HL-60 (cell line): ENCODE measurements at regions not wholly inside any gene's neighbourhood (a gene's known extent, or its start where the extent isn't known, plus 50 kb on each side); places are given as distances from the start of the nearest gene placed in this dataset.

Experiments
- DNase-seq, 2 experiments: peaks; one replicate each; pipeline ENCODE4 v3.0.0-alpha.2; 2010 to 2020; ENCODE audit warnings: low read depth in 1 of 2, low spot score in 1 of 2
- H3K27ac ChIP-seq: fragments of 250-450 bp; sonication (Bioruptor Pico); replicated peaks from 2 replicates; pipeline ENCODE4 v1.5.1; 2020; ENCODE audit warnings: mild to moderate bottlenecking, moderate library complexity
- H3K27me3 ChIP-seq: fragments of 250-450 bp; sonication (Bioruptor Pico); 2 replicates; pipeline ENCODE4 v1.5.1; 2021; ENCODE audit warnings: mild to moderate bottlenecking, moderate library complexity; ENCODE audit not compliant: insufficient read depth, poor library complexity, severe bottlenecking
- H3K4me3 ChIP-seq: replicated peaks from 2 replicates; pipeline ENCODE4 v1.5.1; 2011; ENCODE audit warnings: mild to moderate bottlenecking, control low read depth, low read length; ENCODE audit not compliant: insufficient read depth
- CTCF ChIP-seq: IDR thresholded peaks from one replicate; pipeline ENCODE4 v1.5.1; 2011; ENCODE audit warnings: low read length, control low read depth, inconsistent platforms; ENCODE audit not compliant: insufficient read depth
- GABPA ChIP-seq: IDR thresholded peaks from 2 replicates; pipeline ENCODE4 v1.6.1; 2012; ENCODE audit warnings: low read depth
- POLR2AphosphoS5 ChIP-seq: IDR thresholded peaks from 2 replicates; pipeline ENCODE4 v1.6.1; 2012; ENCODE audit warnings: low read depth
- SPI1 ChIP-seq: IDR thresholded peaks from 2 replicates; pipeline ENCODE4 v1.6.1; 2012; ENCODE audit warnings: low read depth, mild to moderate bottlenecking, borderline replicate concordance
- TF ChIP-seq, protein P1 (sequence below): IDR thresholded peaks from 2 replicates; pipeline ENCODE4 v1.6.1; 2012; ENCODE audit warnings: low read depth; ENCODE audit not compliant: insufficient replicate concordance

GRCh38 chr2:217177720-217178119 is 317.9 kb upstream of the TNP1 start:
- TF ChIP-seq CTCF (no peak), GABPA (no peak), POLR2AphosphoS5 (no peak), SPI1 (no peak)
- TF ChIP-seq, protein P1, sequence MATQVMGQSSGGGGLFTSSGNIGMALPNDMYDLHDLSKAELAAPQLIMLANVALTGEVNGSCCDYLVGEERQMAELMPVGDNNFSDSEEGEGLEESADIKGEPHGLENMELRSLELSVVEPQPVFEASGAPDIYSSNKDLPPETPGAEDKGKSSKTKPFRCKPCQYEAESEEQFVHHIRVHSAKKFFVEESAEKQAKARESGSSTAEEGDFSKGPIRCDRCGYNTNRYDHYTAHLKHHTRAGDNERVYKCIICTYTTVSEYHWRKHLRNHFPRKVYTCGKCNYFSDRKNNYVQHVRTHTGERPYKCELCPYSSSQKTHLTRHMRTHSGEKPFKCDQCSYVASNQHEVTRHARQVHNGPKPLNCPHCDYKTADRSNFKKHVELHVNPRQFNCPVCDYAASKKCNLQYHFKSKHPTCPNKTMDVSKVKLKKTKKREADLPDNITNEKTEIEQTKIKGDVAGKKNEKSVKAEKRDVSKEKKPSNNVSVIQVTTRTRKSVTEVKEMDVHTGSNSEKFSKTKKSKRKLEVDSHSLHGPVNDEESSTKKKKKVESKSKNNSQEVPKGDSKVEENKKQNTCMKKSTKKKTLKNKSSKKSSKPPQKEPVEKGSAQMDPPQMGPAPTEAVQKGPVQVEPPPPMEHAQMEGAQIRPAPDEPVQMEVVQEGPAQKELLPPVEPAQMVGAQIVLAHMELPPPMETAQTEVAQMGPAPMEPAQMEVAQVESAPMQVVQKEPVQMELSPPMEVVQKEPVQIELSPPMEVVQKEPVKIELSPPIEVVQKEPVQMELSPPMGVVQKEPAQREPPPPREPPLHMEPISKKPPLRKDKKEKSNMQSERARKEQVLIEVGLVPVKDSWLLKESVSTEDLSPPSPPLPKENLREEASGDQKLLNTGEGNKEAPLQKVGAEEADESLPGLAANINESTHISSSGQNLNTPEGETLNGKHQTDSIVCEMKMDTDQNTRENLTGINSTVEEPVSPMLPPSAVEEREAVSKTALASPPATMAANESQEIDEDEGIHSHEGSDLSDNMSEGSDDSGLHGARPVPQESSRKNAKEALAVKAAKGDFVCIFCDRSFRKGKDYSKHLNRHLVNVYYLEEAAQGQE: no peak
- Histone ChIP-seq H3K4me3 (no peak overlapping the region), H3K27ac (no peak overlapping the region), H3K27me3 (no peaks in the 10 kb centered on the region)
- DNase-seq: no peak

GRCh38 chr2:217171874-217172273 is 312.0 kb upstream of the TNP1 start:
- peaks cover 3% of the 10 kb centered on the region for H3K27me3 ChIP-seq
- TF ChIP-seq, protein P1: no peak
- TF ChIP-seq GABPA: no peak
- TF ChIP-seq POLR2AphosphoS5: no peak
- TF ChIP-seq SPI1: no peak
- TF ChIP-seq CTCF: no peak
- DNase-seq: no peak

DNA sequence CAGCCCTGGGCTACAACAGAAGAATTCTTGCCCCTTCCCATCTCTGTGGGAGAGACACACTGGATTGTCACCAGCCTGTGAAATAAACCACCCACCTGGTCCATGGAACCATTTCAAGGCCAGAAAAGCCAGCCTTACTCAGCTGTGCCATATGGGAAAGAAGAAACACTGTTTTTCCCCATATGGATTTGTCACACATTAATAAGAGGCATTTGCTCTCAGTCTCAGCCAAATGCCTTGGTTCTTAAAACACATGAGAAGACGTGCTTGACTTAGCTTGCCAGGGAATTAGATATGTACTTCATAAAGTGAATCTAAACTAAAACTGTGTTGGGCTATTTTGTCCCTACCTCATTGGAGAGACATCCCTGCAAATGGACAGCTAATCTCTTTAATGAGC is 308.6 kb upstream of the TNP1 start:
- H3K27me3 ChIP-seq: peaks cover 3% of the 10 kb centered on the region
- TF ChIP-seq, protein P1: no peak
- no peak for TF ChIP-seq SPI1
- no peak overlapping the region for H3K4me3 ChIP-seq
- DNase-seq: no peak
- no peak overlapping the region for H3K27ac ChIP-seq

More at GRCh38 chr2:217171874-217172273, 312.0 kb upstream of the TNP1 start:
- no peak overlapping the region for H3K4me3 ChIP-seq
- no peak overlapping the region for H3K27ac ChIP-seq

DNA sequence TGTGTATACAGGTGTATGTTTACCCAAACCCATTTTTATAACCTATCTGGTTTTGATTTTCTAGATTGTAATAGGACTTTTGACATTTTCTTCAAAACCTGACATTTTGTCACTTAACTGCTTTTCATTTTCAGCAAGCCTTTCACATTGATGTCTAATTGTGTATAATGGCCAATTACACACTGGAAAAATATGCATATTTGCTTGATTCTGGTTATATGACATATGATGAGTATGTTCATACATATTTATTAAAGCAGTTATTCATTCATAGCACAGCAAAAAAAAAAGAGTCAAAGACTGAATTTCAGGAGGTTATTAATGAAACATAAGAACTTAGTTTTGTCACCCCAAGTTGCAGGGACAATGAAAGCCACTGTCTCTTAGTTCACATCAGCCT is 307.7 kb upstream of the TNP1 start:
- Histone ChIP-seq H3K4me3 (no peak overlapping the region), H3K27ac (no peak overlapping the region), H3K27me3 (peaks cover 3% of the 10 kb centered on the region)
- no peak for DNase-seq
- no peak for TF ChIP-seq SPI1
- TF ChIP-seq, protein P1: no peak
- no peak for TF ChIP-seq POLR2AphosphoS5
- TF ChIP-seq GABPA: no peak
- TF ChIP-seq CTCF: no peak
